ENCODE measurements at regions not wholly inside any gene's neighbourhood (a gene's known extent, or its start where the extent isn't known, plus 50 kb on each side); places are given as distances from the start of the nearest gene placed in this dataset.

DNA sequence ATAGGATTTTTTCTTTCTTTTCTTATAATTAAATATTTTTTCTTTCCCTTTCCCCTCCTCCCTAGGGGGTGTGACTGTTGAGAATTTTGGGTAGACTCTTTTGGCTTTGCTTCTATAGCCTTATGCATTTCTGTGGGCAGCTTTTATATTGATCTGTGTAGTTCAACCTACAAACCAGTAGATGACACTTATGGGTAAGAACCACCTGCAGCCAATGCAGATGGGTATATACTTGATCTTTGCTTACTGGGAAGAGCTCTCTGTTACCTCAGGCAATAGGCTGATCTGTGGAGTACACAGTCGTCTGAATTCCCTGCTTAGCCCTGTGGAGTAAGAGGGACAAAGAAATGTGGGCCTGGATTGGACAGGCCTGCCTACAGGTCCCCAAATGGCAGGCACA lies 102.7 kb upstream of the STARD4 start:
- H2BK20ac ChIP-seq (ENCODE audit: low read depth, low read length), result no peak overlapping the region
- no peaks in the 10 kb centered on the region for H3K79me1 ChIP-seq (ENCODE audit: low read depth in 1 of 2, low read length in 2 of 2)
- no peak overlapping the region for H3K4me3 ChIP-seq (ENCODE audit: insufficient read depth, low read depth, low read length)
- H3K27ac ChIP-seq (ENCODE audit: insufficient read depth, low read length), result no peak overlapping the region
- no peaks in the 10 kb centered on the region for H3K9me1 ChIP-seq (ENCODE audit: insufficient read depth, low read length)
- H3K36me3 ChIP-seq (ENCODE audit: control insufficient read depth, insufficient read depth, low read length), result no peaks in the 10 kb centered on the region
- H3K4ac ChIP-seq (ENCODE audit: low read depth, low read length), result no peak overlapping the region
- H2BK5ac ChIP-seq (ENCODE audit: low read depth, low read length, poor library complexity, severe bottlenecking), result no peak overlapping the region
- no peaks in the 10 kb centered on the region for H3K4me1 ChIP-seq (ENCODE audit: control insufficient read depth, insufficient read depth, low read length)
- no peak overlapping the region for H4K91ac ChIP-seq (ENCODE audit: insufficient read depth, low read depth, low read length)
- no peak overlapping the region for H3K18ac ChIP-seq (ENCODE audit: low read depth, low read length)
- WGBS, 2 experiments (ENCODE audit: extremely low coverage in 2 of 2, insufficient read length in 1 of 2), result 83% methylated on average over 1 of the region's 1 CpG; no CpG with 5 or more reads in 1 of the 2 experiments
- DNase-seq (no peak), ATAC-seq (ENCODE audit: low read depth) (no peak)
- no peaks in the 10 kb centered on the region for H4K20me1 ChIP-seq (ENCODE audit: insufficient read depth, low read length)
- no peak overlapping the region for H3K23ac ChIP-seq (ENCODE audit: low read depth, low read length)
- TF ChIP-seq RFX5 (IDR thresholded peaks at IDR 0.05; ENCODE audit: low read depth, low read length), result no peak
- no peak for TF ChIP-seq MXI1 (IDR thresholded peaks at IDR 0.05; ENCODE audit: borderline replicate concordance, low read depth, low read length)
- no peak for TF ChIP-seq FOS (IDR thresholded peaks at IDR 0.05; ENCODE audit: low read depth, low read length)
- TF ChIP-seq RAD21 (IDR thresholded peaks at IDR 0.05; ENCODE audit: low read length), result no peak
- TF ChIP-seq USF2 (IDR thresholded peaks at IDR 0.05; ENCODE audit: low read depth, low read length), result no peak
- no peak for TF ChIP-seq CHD1 (IDR thresholded peaks at IDR 0.05; ENCODE audit: low read depth, low read length)
- TF ChIP-seq NFE2L2 (IDR thresholded peaks at IDR 0.05; ENCODE audit: low read depth, low read length), result no peak
- no peak for TF ChIP-seq RCOR1 (IDR thresholded peaks at IDR 0.05; ENCODE audit: insufficient replicate concordance, low read length)
- TF ChIP-seq BHLHE40 (IDR thresholded peaks at IDR 0.05; ENCODE audit: low read depth, low read length), result no peak
- no peak for TF ChIP-seq ELK1 (IDR thresholded peaks at IDR 0.05; ENCODE audit: borderline replicate concordance, low read depth, low read length)
- no peak for TF ChIP-seq MAZ (IDR thresholded peaks at IDR 0.05; ENCODE audit: borderline replicate concordance, low read depth, low read length)
- TF ChIP-seq POLR2A (IDR thresholded peaks at IDR 0.05; ENCODE audit: low read depth, low read length), result no peak
- BruUV-seq (replicated peaks), result no TSS peak
- in situ Hi-C loops (cut with MboI; ENCODE audit: low sequenced_read_pairs), result no loop called here
- no peaks in the 10 kb centered on the region for H3K27me3 ChIP-seq (ENCODE audit: control insufficient read depth, insufficient read depth, low read length)
- no peak overlapping the region for H2BK15ac ChIP-seq (ENCODE audit: low read depth, low read length)
- POLR2A ChIA-PET (ENCODE audit: unreplicated experiment), result no interaction called here
- dilution Hi-C loops (cut with HindIII; ENCODE audit: low sequenced_read_pairs, unreplicated experiment), result no loop called here
- CTCF ChIA-PET, result interaction anchor here (0.7 kb wide), 1 partner anchor 169 kb away, joined by 4 read pairs; no protein-coding TSS in a partner anchor
- no peak overlapping the region for H4K5ac ChIP-seq (ENCODE audit: low read depth, low read length)
- no peak overlapping the region for H3K56ac ChIP-seq (ENCODE audit: extremely low read depth, insufficient read depth, low read length)
- H2AFZ ChIP-seq (replicated peaks; ENCODE audit: low read length, poor library complexity), result no peak overlapping the region
- H3K9me3 ChIP-seq (ENCODE audit: control insufficient read depth, insufficient read depth, low read length), result no peaks in the 10 kb centered on the region
- no peak overlapping the region for H2AK5ac ChIP-seq (ENCODE audit: low read depth, low read length)
- H3K4me2 ChIP-seq (ENCODE audit: low read depth, low read length), result no peak overlapping the region
- no peak overlapping the region for H2BK120ac ChIP-seq (ENCODE audit: low read depth, low read length)
- H3K14ac ChIP-seq (replicated peaks; ENCODE audit: low read depth, low read length), result no peak overlapping the region
- H4K8ac ChIP-seq (ENCODE audit: low read depth in 2 of 2, low read length in 2 of 2), result no peak overlapping the region
- no peak overlapping the region for H2AK9ac ChIP-seq (replicated peaks; ENCODE audit: low read depth, low read length, poor library complexity)
- no peak overlapping the region for H3K9ac ChIP-seq (ENCODE audit: low read depth, low read length)
- intact Hi-C loops (cut with micrococcal nuclease), result no loop called here

Data from IMR-90 (cell line).